OCI-LY7 (cell line): ENCODE measurements at regions not wholly inside any gene's neighbourhood (a gene's known extent, or its start where the extent isn't known, plus 50 kb on each side); places are given as distances from the start of the nearest gene placed in this dataset.
A peak's percentile ranks its signal among the peaks of the same experiment; 100 is the strongest.

Source experiments
- BruUV-seq: library from RNA; stranded (reverse); fragments of 400-500 nt; replicated peaks from 2 replicates; lab custom pipeline; 2021; lab: Mats Ljungman, UMichigan
- CTCF ChIA-PET: fragments of 300-600 bp; sonication (Branson Sonifier 250); formaldehyde crosslinking; loops from one replicate; lab custom pipeline; 2022; ENCODE audit warnings: antibody characterized with exemption; ENCODE audit not compliant: unreplicated experiment; lab: Charles Lee
- POLR2A ChIA-PET: fragments of 300-600 bp; sonication (Branson Sonifier 250); formaldehyde crosslinking; loops from one replicate; lab custom pipeline; 2022; ENCODE audit warnings: antibody characterized with exemption; lab: Charles Lee
- DNase-seq: peaks from one replicate; pipeline ENCODE4 v3.0.0-alpha.2; 2015; ENCODE audit warnings: low spot score
- H2AFZ ChIP-seq: fragments of 200-600 bp; sonication (generic), shearing (Covaris generic); 2 replicates; pipeline ENCODE4 v1.6.1; 2014; ENCODE audit warnings: mild to moderate bottlenecking, antibody characterized with exemption, low read length, moderate library complexity
- H3K27ac ChIP-seq: fragments of 200-600 bp; sonication (generic); 2 replicates; pipeline ENCODE4 v1.5.1; 2014; ENCODE audit warnings: mixed run types, low read depth, mild to moderate bottlenecking, moderate library complexity, low read length, inconsistent platforms; ENCODE audit not compliant: poor library complexity, severe bottlenecking
- H3K36me3 ChIP-seq: fragments of 200-600 bp; sonication (generic); 2 replicates; pipeline ENCODE4 v1.6.1; 2014; ENCODE audit warnings: mild to moderate bottlenecking, antibody characterized with exemption, low read length, moderate library complexity, mixed read lengths; ENCODE audit not compliant: insufficient read depth
- H3K4me1 ChIP-seq: fragments of 200-600 bp; sonication (generic); 2 replicates; pipeline ENCODE4 v1.5.1; 2014; ENCODE audit warnings: mild to moderate bottlenecking, low read length; ENCODE audit not compliant: insufficient read depth, poor library complexity, severe bottlenecking
- H3K4me2 ChIP-seq: fragments of 200-600 bp; sonication (generic); 2 replicates; pipeline ENCODE4 v1.6.1; 2014; ENCODE audit warnings: mild to moderate bottlenecking, low read length
- H3K4me3 ChIP-seq: fragments of 200-600 bp; sonication (generic); 2 replicates; pipeline ENCODE4 v1.5.1; 2014; ENCODE audit warnings: mild to moderate bottlenecking, low read depth, low read length; ENCODE audit not compliant: poor library complexity, severe bottlenecking
- H3K79me2 ChIP-seq: fragments of 200-600 bp; sonication (generic); 2 replicates; pipeline ENCODE4 v1.6.1; 2016; ENCODE audit warnings: low read depth, mild to moderate bottlenecking, low read length, moderate library complexity, mixed read lengths; ENCODE audit not compliant: insufficient read depth
- H3K9me2 ChIP-seq: fragments of 200-600 bp; sonication (generic); 2 replicates; pipeline ENCODE4 v1.6.1; 2016; ENCODE audit warnings: mild to moderate bottlenecking, low read length, mixed read lengths; ENCODE audit not compliant: insufficient read depth
- H3K9me3 ChIP-seq: fragments of 200-600 bp; sonication (generic); 2 replicates; pipeline ENCODE4 v1.6.1; 2014; ENCODE audit warnings: mild to moderate bottlenecking, mixed run types, low read length, mixed read lengths
- H4K20me1 ChIP-seq: fragments of 200-600 bp; sonication (generic); 2 replicates; pipeline ENCODE4 v1.6.1; 2014; ENCODE audit warnings: mild to moderate bottlenecking, antibody characterized with exemption, low read length, moderate library complexity, mixed read lengths; ENCODE audit not compliant: insufficient read depth
- CTCF ChIP-seq: fragments of 200-600 bp; sonication (generic); conservative IDR thresholded peaks from 2 replicates; pipeline ENCODE4 v1.5.1; 2014; ENCODE audit warnings: mild to moderate bottlenecking, antibody characterized with exemption, low read length, moderate library complexity, mixed read lengths
- EZH2phosphoT487 ChIP-seq: fragments of 200-600 bp; sonication (generic); IDR thresholded peaks from 2 replicates; pipeline ENCODE4 v1.6.1; 2018; ENCODE audit warnings: low read depth, borderline replicate concordance, mild to moderate bottlenecking, mixed run types, antibody characterized with exemption, low read length, moderate library complexity, mixed read lengths
- intact Hi-C: fragments of 100-400 bp; cut with micrococcal nuclease; formaldehyde crosslinking; loops from one replicate; pipeline ENCODE4 v1.10.0; 2022; ENCODE audit not compliant: unreplicated experiment

- H3K27ac ChIP-seq = no peak overlapping the region
- no peaks in the 10 kb centered on the region for H3K36me3 ChIP-seq
- no TSS peak for BruUV-seq
- CTCF ChIA-PET = no interaction called here
- no peak overlapping the region for H3K4me3 ChIP-seq
- POLR2A ChIA-PET = no interaction called here
- intact Hi-C loops = no loop called here
- no peaks in the 10 kb centered on the region for H4K20me1 ChIP-seq
- H2AFZ ChIP-seq = no peak overlapping the region
- no peaks in the 10 kb centered on the region for H3K9me3 ChIP-seq
- DNase-seq = no peak
- peaks cover 12% of the 10 kb centered on the region for H3K4me1 ChIP-seq
- no peaks in the 10 kb centered on the region for H3K79me2 ChIP-seq
- no peak overlapping the region for H3K4me2 ChIP-seq
- no peaks in the 10 kb centered on the region for H3K9me2 ChIP-seq
- TF ChIP-seq CTCF (no peak), EZH2phosphoT487 (no peak)
These were observed 1063.2 kb upstream of the ACO1 start for GRCh38 chr9:31321256-31321655.

- no peak overlapping the region for H3K4me2 ChIP-seq
- H3K9me3 ChIP-seq = no peaks in the 10 kb centered on the region
- no peaks in the 10 kb centered on the region for H3K9me2 ChIP-seq
- CTCF ChIA-PET = no interaction called here
- no peaks in the 10 kb centered on the region for H4K20me1 ChIP-seq
- H3K79me2 ChIP-seq = no peaks in the 10 kb centered on the region
- BruUV-seq = no TSS peak
- POLR2A ChIA-PET = no interaction called here
- intact Hi-C loops = no loop called here
- H2AFZ ChIP-seq = no peak overlapping the region
- no peak for TF ChIP-seq CTCF
- TF ChIP-seq EZH2phosphoT487 = no peak
- H3K36me3 ChIP-seq = no peaks in the 10 kb centered on the region
- H3K4me3 ChIP-seq = no peak overlapping the region
- H3K27ac ChIP-seq = no peak overlapping the region
- peaks cover 12% of the 10 kb centered on the region for H3K4me1 ChIP-seq
- DNase-seq = no peak
These were observed 1062.8 kb upstream of the ACO1 start for GRCh38 chr9:31321686-31322085.

GRCh38 chr9:31323726-31324444, 1060.6 kb upstream of the ACO1 start:
- no peaks in the 10 kb centered on the region for H3K9me2 ChIP-seq
- no TSS peak for BruUV-seq
- peaks cover 12% of the 10 kb centered on the region for H3K4me1 ChIP-seq
- peak; percentile 49 for DNase-seq
- ChIA-PET CTCF (no interaction called here), POLR2A (interaction anchor here (0.6 to 1.0 kb wide), 3 partner anchors 15 to 23 kb away, joined by 3 to 4 read pairs (median 3); no protein-coding TSS in a partner anchor)
- no peaks in the 10 kb centered on the region for H3K79me2 ChIP-seq
- H2AFZ ChIP-seq = peak overlapping the region; percentile 46
- H4K20me1 ChIP-seq = no peaks in the 10 kb centered on the region
- TF ChIP-seq EZH2phosphoT487 = no peak
- TF ChIP-seq CTCF = no peak
- H3K27ac ChIP-seq = peak overlapping the region; percentile 15
- H3K4me3 ChIP-seq = no peak overlapping the region
- no peaks in the 10 kb centered on the region for H3K36me3 ChIP-seq
- H3K4me2 ChIP-seq = peak overlapping the region; percentile 33
- intact Hi-C loops = no loop called here
- no peaks in the 10 kb centered on the region for H3K9me3 ChIP-seq
